Spleen (tissue), 7 donors: ENCODE measurements at regions not wholly inside any gene's neighbourhood (a gene's known extent, or its start where the extent isn't known, plus 50 kb on each side); places are given as distances from the start of the nearest gene placed in this dataset.

Experiments
- POLR2A ChIP-seq, 3 donors: fragments of 450-650 bp; IDR thresholded peaks; one replicate each; pipeline ENCODE4 v1.5.1; 2017; ENCODE audit warnings: antibody characterized with exemption in 3 of 3, mild to moderate bottlenecking in 1 of 3
- POLR2AphosphoS5 ChIP-seq, 3 donors: sonication (generic); formaldehyde crosslinking; IDR thresholded peaks; one replicate each; pipeline ENCODE4 v1.5.1; 2017; ENCODE audit warnings: antibody characterized with exemption in 3 of 3
- TF ChIP-seq, protein P1 (sequence below), 11 experiments: fragments of 200-600 bp in 7 of 11; fragments of 450-650 bp in 4 of 11; sonication (generic) in 4 of 11; IDR thresholded peaks in 8 of 11; conservative IDR thresholded peaks in 3 of 11; 1 replicate in 7 of 11; 2 replicates in 4 of 11; pipeline versions ENCODE4 v1.4.0 to v1.8.0; 2016 to 2021; ENCODE audit warnings: antibody characterized with exemption in 11 of 11, inconsistent platforms in 4 of 11, mild to moderate bottlenecking in 1 of 11
- donor health status: DM: no; HTN: no; CAD: no; lungs with moderate emphysema.
- donor health status: DM: no; HTN: no; CAD: no.
- donor health status: DM: no; HTN: no; CAD: no.

DNA sequence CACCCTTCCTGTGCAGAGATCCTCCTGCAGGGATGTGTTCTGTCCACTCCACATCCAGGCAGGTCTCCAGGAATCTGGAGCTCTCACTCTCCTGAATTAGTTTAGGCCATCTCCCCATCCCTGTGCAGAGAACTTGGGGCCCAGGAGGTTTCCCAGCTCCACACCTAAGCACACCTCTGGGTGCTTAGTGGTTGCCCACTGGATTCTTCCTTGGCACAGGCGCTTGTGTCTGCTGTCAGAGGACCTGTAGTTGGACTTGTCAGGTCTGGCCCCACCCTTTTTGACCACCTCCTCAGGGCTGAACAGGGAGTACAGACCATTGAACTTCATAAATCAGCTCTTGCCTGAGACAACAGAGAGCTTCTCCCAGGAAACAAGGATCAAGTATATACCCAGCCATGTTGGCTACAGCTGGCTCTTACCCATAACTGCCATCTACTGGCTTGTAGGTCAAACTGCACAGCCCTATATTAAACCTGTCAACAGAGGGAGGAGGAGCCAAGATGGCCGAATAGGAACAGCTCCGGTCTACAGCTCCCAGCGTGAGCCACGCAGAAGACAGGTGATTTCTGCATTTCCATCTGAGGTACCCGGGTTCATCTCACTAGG is 275.5 kb downstream of the PPARGC1A start:
- TF ChIP-seq, protein P1, sequence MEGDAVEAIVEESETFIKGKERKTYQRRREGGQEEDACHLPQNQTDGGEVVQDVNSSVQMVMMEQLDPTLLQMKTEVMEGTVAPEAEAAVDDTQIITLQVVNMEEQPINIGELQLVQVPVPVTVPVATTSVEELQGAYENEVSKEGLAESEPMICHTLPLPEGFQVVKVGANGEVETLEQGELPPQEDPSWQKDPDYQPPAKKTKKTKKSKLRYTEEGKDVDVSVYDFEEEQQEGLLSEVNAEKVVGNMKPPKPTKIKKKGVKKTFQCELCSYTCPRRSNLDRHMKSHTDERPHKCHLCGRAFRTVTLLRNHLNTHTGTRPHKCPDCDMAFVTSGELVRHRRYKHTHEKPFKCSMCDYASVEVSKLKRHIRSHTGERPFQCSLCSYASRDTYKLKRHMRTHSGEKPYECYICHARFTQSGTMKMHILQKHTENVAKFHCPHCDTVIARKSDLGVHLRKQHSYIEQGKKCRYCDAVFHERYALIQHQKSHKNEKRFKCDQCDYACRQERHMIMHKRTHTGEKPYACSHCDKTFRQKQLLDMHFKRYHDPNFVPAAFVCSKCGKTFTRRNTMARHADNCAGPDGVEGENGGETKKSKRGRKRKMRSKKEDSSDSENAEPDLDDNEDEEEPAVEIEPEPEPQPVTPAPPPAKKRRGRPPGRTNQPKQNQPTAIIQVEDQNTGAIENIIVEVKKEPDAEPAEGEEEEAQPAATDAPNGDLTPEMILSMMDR (IDR thresholded peaks at IDR 0.05 in 8 of 11, conservative IDR thresholded peaks at IDR 0.05 in 3 of 11), result no peak
- TF ChIP-seq POLR2A (IDR thresholded peaks at IDR 0.05) (no peak), POLR2AphosphoS5 (IDR thresholded peaks at IDR 0.05) (no peak)
